Testis (tissue), 2 donors: ENCODE measurements at regions not wholly inside any gene's neighbourhood (a gene's known extent, or its start where the extent isn't known, plus 50 kb on each side); places are given as distances from the start of the nearest gene placed in this dataset.

Source experiments
- POLR2A ChIP-seq: fragments of 450-650 bp; IDR thresholded peaks from one replicate; pipeline ENCODE4 v1.6.1; 2017; ENCODE audit warnings: antibody characterized with exemption, mild to moderate bottlenecking, moderate library complexity
- TF ChIP-seq, protein P1 (sequence below), 3 experiments: fragments of 450-650 bp in 2 of 3; fragments of 200-600 bp in 1 of 3; sonication (generic) in 1 of 3; IDR thresholded peaks; one replicate each; pipeline ENCODE4 v1.5.1; 2016 to 2019; ENCODE audit warnings: antibody characterized with exemption in 3 of 3, mild to moderate bottlenecking in 2 of 3, moderate library complexity in 1 of 3

GRCh38 chr2:173552531-173552930 is 197.9 kb downstream of the CDCA7 start:
- TF ChIP-seq, protein P1, sequence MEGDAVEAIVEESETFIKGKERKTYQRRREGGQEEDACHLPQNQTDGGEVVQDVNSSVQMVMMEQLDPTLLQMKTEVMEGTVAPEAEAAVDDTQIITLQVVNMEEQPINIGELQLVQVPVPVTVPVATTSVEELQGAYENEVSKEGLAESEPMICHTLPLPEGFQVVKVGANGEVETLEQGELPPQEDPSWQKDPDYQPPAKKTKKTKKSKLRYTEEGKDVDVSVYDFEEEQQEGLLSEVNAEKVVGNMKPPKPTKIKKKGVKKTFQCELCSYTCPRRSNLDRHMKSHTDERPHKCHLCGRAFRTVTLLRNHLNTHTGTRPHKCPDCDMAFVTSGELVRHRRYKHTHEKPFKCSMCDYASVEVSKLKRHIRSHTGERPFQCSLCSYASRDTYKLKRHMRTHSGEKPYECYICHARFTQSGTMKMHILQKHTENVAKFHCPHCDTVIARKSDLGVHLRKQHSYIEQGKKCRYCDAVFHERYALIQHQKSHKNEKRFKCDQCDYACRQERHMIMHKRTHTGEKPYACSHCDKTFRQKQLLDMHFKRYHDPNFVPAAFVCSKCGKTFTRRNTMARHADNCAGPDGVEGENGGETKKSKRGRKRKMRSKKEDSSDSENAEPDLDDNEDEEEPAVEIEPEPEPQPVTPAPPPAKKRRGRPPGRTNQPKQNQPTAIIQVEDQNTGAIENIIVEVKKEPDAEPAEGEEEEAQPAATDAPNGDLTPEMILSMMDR (IDR thresholded peaks at IDR 0.05), result no peak
- no peak for TF ChIP-seq POLR2A
